ENCODE measurements at regions not wholly inside any gene's neighbourhood (a gene's known extent, or its start where the extent isn't known, plus 50 kb on each side); places are given as distances from the start of the nearest gene placed in this dataset.

DNA sequence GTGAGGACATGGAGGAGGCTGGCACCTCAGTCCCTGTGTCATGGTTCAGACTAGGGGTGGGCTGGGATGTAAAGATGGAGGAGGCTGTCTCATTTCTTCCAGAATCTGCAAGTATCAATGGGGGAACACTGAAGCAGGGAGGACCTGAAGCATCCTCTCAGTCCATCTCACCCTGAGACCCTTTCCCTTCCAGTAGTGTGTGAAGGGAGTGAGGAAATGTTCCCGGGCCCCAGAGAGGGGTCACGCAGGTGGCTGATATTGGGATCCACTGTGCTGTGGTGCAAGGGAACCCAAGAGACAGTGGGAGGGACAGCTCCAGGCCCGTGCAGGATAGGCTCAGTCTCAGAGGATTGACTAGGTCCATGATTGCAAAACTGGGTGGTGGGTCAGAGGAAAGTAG, 72.2 kb upstream of the ADPGK start:
- ChIA-PET POLR2A (no interaction called here), CTCF (ENCODE audit: unreplicated experiment) (no interaction called here)
- H3K27ac ChIP-seq (ENCODE audit: low read depth, low read length, poor library complexity, severe bottlenecking), result no peak overlapping the region
- TF ChIP-seq, protein P1, sequence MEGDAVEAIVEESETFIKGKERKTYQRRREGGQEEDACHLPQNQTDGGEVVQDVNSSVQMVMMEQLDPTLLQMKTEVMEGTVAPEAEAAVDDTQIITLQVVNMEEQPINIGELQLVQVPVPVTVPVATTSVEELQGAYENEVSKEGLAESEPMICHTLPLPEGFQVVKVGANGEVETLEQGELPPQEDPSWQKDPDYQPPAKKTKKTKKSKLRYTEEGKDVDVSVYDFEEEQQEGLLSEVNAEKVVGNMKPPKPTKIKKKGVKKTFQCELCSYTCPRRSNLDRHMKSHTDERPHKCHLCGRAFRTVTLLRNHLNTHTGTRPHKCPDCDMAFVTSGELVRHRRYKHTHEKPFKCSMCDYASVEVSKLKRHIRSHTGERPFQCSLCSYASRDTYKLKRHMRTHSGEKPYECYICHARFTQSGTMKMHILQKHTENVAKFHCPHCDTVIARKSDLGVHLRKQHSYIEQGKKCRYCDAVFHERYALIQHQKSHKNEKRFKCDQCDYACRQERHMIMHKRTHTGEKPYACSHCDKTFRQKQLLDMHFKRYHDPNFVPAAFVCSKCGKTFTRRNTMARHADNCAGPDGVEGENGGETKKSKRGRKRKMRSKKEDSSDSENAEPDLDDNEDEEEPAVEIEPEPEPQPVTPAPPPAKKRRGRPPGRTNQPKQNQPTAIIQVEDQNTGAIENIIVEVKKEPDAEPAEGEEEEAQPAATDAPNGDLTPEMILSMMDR (conservative IDR thresholded peaks at IDR 0.05; ENCODE audit: low read length), result no peak
- no peak for TF ChIP-seq EZH2phosphoT487 (IDR thresholded peaks at IDR 0.05; ENCODE audit: borderline replicate concordance, low read depth, low read length)
- DNase-seq (ENCODE audit: low spot score), result no peak
- intact Hi-C loops (cut with micrococcal nuclease; ENCODE audit: unreplicated experiment), result no loop called here
- H3K9me2 ChIP-seq (ENCODE audit: insufficient read depth, low read length), result no peaks in the 10 kb centered on the region
- H3K79me2 ChIP-seq (ENCODE audit: insufficient read depth, low read depth, low read length), result no peaks in the 10 kb centered on the region
- no peak overlapping the region for H3K4me2 ChIP-seq (ENCODE audit: low read length)
- H2AFZ ChIP-seq (ENCODE audit: low read length), result no peak overlapping the region
- H3K9me3 ChIP-seq (ENCODE audit: low read length), result no peaks in the 10 kb centered on the region
- no peaks in the 10 kb centered on the region for H3K4me1 ChIP-seq (ENCODE audit: insufficient read depth, low read length, poor library complexity, severe bottlenecking)
- H3K36me3 ChIP-seq (ENCODE audit: insufficient read depth, low read length), result no peaks in the 10 kb centered on the region
- H4K20me1 ChIP-seq (ENCODE audit: insufficient read depth, low read length), result no peaks in the 10 kb centered on the region
- BruUV-seq (replicated peaks), result no TSS peak
- no peak overlapping the region for H3K4me3 ChIP-seq (ENCODE audit: low read depth, low read length, poor library complexity, severe bottlenecking)

DNA sequence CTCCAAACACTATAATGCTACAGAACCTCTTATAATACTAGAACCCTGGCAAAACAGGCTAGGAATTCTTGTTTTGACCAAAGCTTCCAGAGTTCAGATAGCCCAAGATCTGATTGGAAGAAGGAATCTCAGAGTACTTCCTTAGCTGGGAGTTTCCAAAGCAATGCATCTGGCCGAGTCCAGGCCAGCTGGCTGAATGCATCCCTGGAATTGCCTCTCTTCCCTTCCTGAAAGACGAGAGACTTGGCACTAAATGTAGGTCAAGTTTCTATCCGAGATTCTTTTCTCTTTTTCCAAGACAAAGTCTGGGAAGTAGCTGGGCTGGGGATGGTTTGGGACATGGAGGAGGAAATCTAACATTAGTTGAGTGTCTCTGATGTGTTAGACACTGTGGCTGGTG, 68.7 kb upstream of the ADPGK start:
- no peaks in the 10 kb centered on the region for H4K20me1 ChIP-seq (ENCODE audit: insufficient read depth, low read length)
- ChIA-PET POLR2A (interaction anchor here (0.7 kb wide), 2 partner anchors 79 to 357 kb away, joined by 3 read pairs; no protein-coding TSS in a partner anchor), CTCF (ENCODE audit: unreplicated experiment) (no interaction called here)
- no peak overlapping the region for H3K27ac ChIP-seq (ENCODE audit: low read depth, low read length, poor library complexity, severe bottlenecking)
- H2AFZ ChIP-seq (ENCODE audit: low read length), result no peak overlapping the region
- no peak overlapping the region for H3K4me2 ChIP-seq (ENCODE audit: low read length)
- no peaks in the 10 kb centered on the region for H3K36me3 ChIP-seq (ENCODE audit: insufficient read depth, low read length)
- H3K4me1 ChIP-seq (ENCODE audit: insufficient read depth, low read length, poor library complexity, severe bottlenecking), result no peaks in the 10 kb centered on the region
- no peaks in the 10 kb centered on the region for H3K9me2 ChIP-seq (ENCODE audit: insufficient read depth, low read length)
- no peak for DNase-seq (ENCODE audit: low spot score)
- H3K9me3 ChIP-seq (ENCODE audit: low read length), result no peaks in the 10 kb centered on the region
- TF ChIP-seq, protein P1 (conservative IDR thresholded peaks at IDR 0.05; ENCODE audit: low read length), result no peak
- TF ChIP-seq EZH2phosphoT487 (IDR thresholded peaks at IDR 0.05; ENCODE audit: borderline replicate concordance, low read depth, low read length), result no peak
- H3K4me3 ChIP-seq (ENCODE audit: low read depth, low read length, poor library complexity, severe bottlenecking), result no peak overlapping the region
- H3K79me2 ChIP-seq (ENCODE audit: insufficient read depth, low read depth, low read length), result no peaks in the 10 kb centered on the region
- intact Hi-C loops (cut with micrococcal nuclease; ENCODE audit: unreplicated experiment), result no loop called here
- BruUV-seq (replicated peaks), result no TSS peak

DNA sequence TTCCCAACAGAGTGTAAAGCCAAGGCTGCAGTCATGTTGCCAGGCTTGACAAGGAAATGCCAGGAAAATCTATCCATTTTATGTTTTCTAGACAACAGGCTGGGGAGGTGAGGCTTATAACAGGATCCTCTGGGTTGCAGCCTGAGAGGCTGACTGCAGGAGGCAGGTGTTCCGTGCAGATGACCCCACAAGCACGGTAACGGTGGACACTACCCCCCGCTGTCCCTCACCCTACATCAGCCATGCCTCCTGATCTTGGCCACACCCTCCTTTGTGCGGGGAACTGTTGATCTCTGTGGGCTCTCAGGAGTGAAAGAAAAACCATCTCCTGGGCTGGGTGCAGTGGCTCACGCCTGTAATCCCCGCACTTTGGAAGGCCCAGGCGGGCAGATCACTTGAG, 68.0 kb upstream of the ADPGK start:
- no peak for DNase-seq (ENCODE audit: low spot score)
- TF ChIP-seq EZH2phosphoT487 (IDR thresholded peaks at IDR 0.05; ENCODE audit: borderline replicate concordance, low read depth, low read length), result no peak
- Histone ChIP-seq H3K4me2 (ENCODE audit: low read length) (no peak overlapping the region), H3K27ac (ENCODE audit: low read depth, low read length, poor library complexity, severe bottlenecking) (no peak overlapping the region), H3K4me3 (ENCODE audit: low read depth, low read length, poor library complexity, severe bottlenecking) (no peak overlapping the region), H3K4me1 (ENCODE audit: insufficient read depth, low read length, poor library complexity, severe bottlenecking) (no peaks in the 10 kb centered on the region), H3K79me2 (ENCODE audit: insufficient read depth, low read depth, low read length) (no peaks in the 10 kb centered on the region), H3K9me2 (ENCODE audit: insufficient read depth, low read length) (no peaks in the 10 kb centered on the region), H3K9me3 (ENCODE audit: low read length) (no peaks in the 10 kb centered on the region), H3K36me3 (ENCODE audit: insufficient read depth, low read length) (no peaks in the 10 kb centered on the region), H2AFZ (ENCODE audit: low read length) (no peak overlapping the region), H4K20me1 (ENCODE audit: insufficient read depth, low read length) (no peaks in the 10 kb centered on the region)
- ChIA-PET POLR2A (interaction anchor here (0.7 kb wide), 1 partner anchor 358 kb away, joined by 3 read pairs; no protein-coding TSS in a partner anchor), CTCF (ENCODE audit: unreplicated experiment) (no interaction called here)
- intact Hi-C loops (cut with micrococcal nuclease; ENCODE audit: unreplicated experiment), result no loop called here
- BruUV-seq (replicated peaks), result no TSS peak
